Vagina (tissue), 2 donors: ENCODE measurements at regions not wholly inside any gene's neighbourhood (a gene's known extent, or its start where the extent isn't known, plus 50 kb on each side); places are given as distances from the start of the nearest gene placed in this dataset.
"Not testable (repeated sequence)": the region's sequence is repeated elsewhere in the genome, so short reads cannot be mapped to it uniquely, and the experiment has no call there.

Experiments
- DNase-seq, 2 donors: peaks; one replicate each; pipeline ENCODE4 v3.0.0-alpha.2; 2017; ENCODE audit errors: extremely low spot score in 2 of 2
- H3K27ac ChIP-seq: fragments of 200-600 bp; sonication (generic); one replicate; pipeline ENCODE4 v1.5.1; 2019
- H3K27me3 ChIP-seq: fragments of 200-600 bp; sonication (generic); one replicate; pipeline ENCODE4 v1.5.1; 2019
- H3K36me3 ChIP-seq, 2 donors: fragments of 200-600 bp; sonication (generic); one replicate each; pipeline ENCODE4 v1.5.1; 2017 to 2019
- H3K4me1 ChIP-seq: fragments of 200-600 bp; sonication (generic); one replicate; pipeline ENCODE4 v1.5.1; 2019
- H3K4me3 ChIP-seq, 2 donors: fragments of 200-600 bp; sonication (generic); 1 replicate in 1 of 2; 2 replicates in 1 of 2; pipeline ENCODE4 v1.5.1; 2016 to 2019
- H3K9me3 ChIP-seq: fragments of 200-600 bp; sonication (generic); one replicate; pipeline ENCODE4 v1.5.1; 2019
- CTCF ChIP-seq, 3 experiments: fragments of 450-650 bp in 2 of 3; fragments of 200-600 bp in 1 of 3; sonication (generic) in 1 of 3; IDR thresholded peaks; one replicate each; pipeline ENCODE4 v1.5.1; 2017 to 2019; ENCODE audit warnings: antibody characterized with exemption in 3 of 3, mild to moderate bottlenecking in 2 of 3, moderate library complexity in 2 of 3
- POLR2A ChIP-seq, 2 donors: fragments of 450-650 bp; IDR thresholded peaks; one replicate each; pipeline ENCODE4 v1.6.1; 2017; ENCODE audit warnings: antibody characterized with exemption in 2 of 2, mild to moderate bottlenecking in 2 of 2, moderate library complexity in 2 of 2
- POLR2AphosphoS5 ChIP-seq, 2 donors: sonication (generic); formaldehyde crosslinking; IDR thresholded peaks; one replicate each; pipeline ENCODE4 v1.9.0; 2017; ENCODE audit warnings: antibody characterized with exemption in 2 of 2, mild to moderate bottlenecking in 2 of 2, low read depth in 1 of 2; ENCODE audit not compliant: insufficient read depth in 1 of 2
- intact Hi-C: fragments of 100-400 bp; cut with DNase I; formaldehyde crosslinking; loops from one replicate; pipeline ENCODE4 v1.15.1; 2023

- no peaks in the 10 kb centered on the region for H3K9me3 ChIP-seq
- TF ChIP-seq POLR2A (IDR thresholded peaks at IDR 0.05) (no peak), CTCF (IDR thresholded peaks at IDR 0.05) (no peak), POLR2AphosphoS5 (IDR thresholded peaks at IDR 0.05; ENCODE audit: insufficient read depth in 1 of 2, low read depth in 1 of 2) (no peak)
- no peak for DNase-seq
- no peak overlapping the region for H3K4me3 ChIP-seq
- intact Hi-C loops: no loop called here
- no peak overlapping the region for H3K27ac ChIP-seq
- H3K27me3 ChIP-seq: no peaks in the 10 kb centered on the region
- H3K4me1 ChIP-seq: no peaks in the 10 kb centered on the region
- no peaks in the 10 kb centered on the region for H3K36me3 ChIP-seq
Measured at GRCh38 chr1:101440485-101440884, 203.7 kb downstream of the S1PR1 start.

GRCh38 chr1:101444381-101444780, 207.6 kb downstream of the S1PR1 start:
- intact Hi-C loops: no loop called here
- Histone ChIP-seq H3K27ac (no peak overlapping the region), H3K4me3 (no peak overlapping the region), H3K36me3 (no peaks in the 10 kb centered on the region), H3K27me3 (no peaks in the 10 kb centered on the region), H3K4me1 (no peaks in the 10 kb centered on the region), H3K9me3 (no peaks in the 10 kb centered on the region)
- DNase-seq: no peak
- no peak for TF ChIP-seq CTCF (IDR thresholded peaks at IDR 0.05)

- no peaks in the 10 kb centered on the region for H3K27me3 ChIP-seq
- DNase-seq: no peak
- intact Hi-C loops: no loop called here
- H3K4me3 ChIP-seq: no peak overlapping the region
- H3K9me3 ChIP-seq: no peaks in the 10 kb centered on the region
- no peaks in the 10 kb centered on the region for H3K36me3 ChIP-seq
- TF ChIP-seq POLR2A (IDR thresholded peaks at IDR 0.05): no peak
- TF ChIP-seq CTCF (IDR thresholded peaks at IDR 0.05): no peak
- TF ChIP-seq POLR2AphosphoS5 (IDR thresholded peaks at IDR 0.05; ENCODE audit: insufficient read depth in 1 of 2, low read depth in 1 of 2): no peak
- H3K4me1 ChIP-seq: no peaks in the 10 kb centered on the region
- no peak overlapping the region for H3K27ac ChIP-seq
Measured at GRCh38 chr1:101444873-101445618, 208.2 kb downstream of the S1PR1 start.

GRCh38 chr1:101448018-101448417, 211.2 kb downstream of the S1PR1 start:
- intact Hi-C loops: no loop called here
- H3K27me3 ChIP-seq: no peaks in the 10 kb centered on the region
- H3K4me3 ChIP-seq: no peak overlapping the region
- no peak for DNase-seq
- H3K4me1 ChIP-seq: no peaks in the 10 kb centered on the region
- H3K27ac ChIP-seq: no peak overlapping the region
- H3K36me3 ChIP-seq: no peaks in the 10 kb centered on the region
- no peaks in the 10 kb centered on the region for H3K9me3 ChIP-seq
- no peak for TF ChIP-seq POLR2AphosphoS5 (IDR thresholded peaks at IDR 0.05; ENCODE audit: insufficient read depth in 1 of 2, low read depth in 1 of 2)
- TF ChIP-seq CTCF (IDR thresholded peaks at IDR 0.05): no peak
- no peak for TF ChIP-seq POLR2A (IDR thresholded peaks at IDR 0.05)

GRCh38 chr1:101450691-101451090, 213.9 kb downstream of the S1PR1 start:
- H3K36me3 ChIP-seq, intact Hi-C loops, H3K27me3 ChIP-seq, H3K4me1 ChIP-seq, H3K9me3 ChIP-seq, H3K27ac ChIP-seq, H3K4me3 ChIP-seq, DNase-seq: not testable (repeated sequence)
